ENCODE measurements at regions not wholly inside any gene's neighbourhood (a gene's known extent, or its start where the extent isn't known, plus 50 kb on each side); places are given as distances from the start of the nearest gene placed in this dataset.

DNA sequence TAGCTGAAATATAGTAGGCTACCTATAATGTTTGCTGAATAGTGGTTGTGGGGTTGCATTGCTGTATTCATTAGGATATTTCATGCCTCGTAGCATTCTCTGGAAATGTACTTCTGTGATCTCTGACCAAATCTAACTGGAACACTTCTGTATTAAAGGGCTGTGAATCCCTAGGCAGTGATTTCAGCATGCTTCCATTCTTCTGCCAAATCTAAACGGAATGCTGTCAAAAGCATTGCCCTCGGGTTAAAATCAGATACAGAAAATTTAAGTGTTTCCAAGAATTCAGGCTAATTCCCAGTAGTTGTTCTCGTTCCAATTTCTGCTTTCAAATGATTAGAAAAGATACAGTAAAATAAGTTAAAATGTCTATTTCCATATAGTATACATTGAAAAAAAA is 1847.5 kb upstream of the IGFBP7 start:
- H3K27ac Mint-ChIP-seq: no peak overlapping the region
- H3K27me3 Mint-ChIP-seq: no peaks in the 10 kb centered on the region
- TF ChIP-seq, protein P1, sequence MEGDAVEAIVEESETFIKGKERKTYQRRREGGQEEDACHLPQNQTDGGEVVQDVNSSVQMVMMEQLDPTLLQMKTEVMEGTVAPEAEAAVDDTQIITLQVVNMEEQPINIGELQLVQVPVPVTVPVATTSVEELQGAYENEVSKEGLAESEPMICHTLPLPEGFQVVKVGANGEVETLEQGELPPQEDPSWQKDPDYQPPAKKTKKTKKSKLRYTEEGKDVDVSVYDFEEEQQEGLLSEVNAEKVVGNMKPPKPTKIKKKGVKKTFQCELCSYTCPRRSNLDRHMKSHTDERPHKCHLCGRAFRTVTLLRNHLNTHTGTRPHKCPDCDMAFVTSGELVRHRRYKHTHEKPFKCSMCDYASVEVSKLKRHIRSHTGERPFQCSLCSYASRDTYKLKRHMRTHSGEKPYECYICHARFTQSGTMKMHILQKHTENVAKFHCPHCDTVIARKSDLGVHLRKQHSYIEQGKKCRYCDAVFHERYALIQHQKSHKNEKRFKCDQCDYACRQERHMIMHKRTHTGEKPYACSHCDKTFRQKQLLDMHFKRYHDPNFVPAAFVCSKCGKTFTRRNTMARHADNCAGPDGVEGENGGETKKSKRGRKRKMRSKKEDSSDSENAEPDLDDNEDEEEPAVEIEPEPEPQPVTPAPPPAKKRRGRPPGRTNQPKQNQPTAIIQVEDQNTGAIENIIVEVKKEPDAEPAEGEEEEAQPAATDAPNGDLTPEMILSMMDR (IDR thresholded peaks at IDR 0.05): no peak
- ATAC-seq (ENCODE audit: low read depth): no peak
- no peak overlapping the region for H3K4me3 Mint-ChIP-seq
- no peak for DNase-seq
- no peaks in the 10 kb centered on the region for H3K36me3 Mint-ChIP-seq (ENCODE audit: low read depth)
- intact Hi-C loops (cut with micrococcal nuclease): no loop called here
- POLR2A ChIA-PET: no interaction called here
- no peaks in the 10 kb centered on the region for H3K4me1 Mint-ChIP-seq
- H3K9me3 Mint-ChIP-seq: no peaks in the 10 kb centered on the region
- CTCF ChIA-PET: no interaction called here

DNA sequence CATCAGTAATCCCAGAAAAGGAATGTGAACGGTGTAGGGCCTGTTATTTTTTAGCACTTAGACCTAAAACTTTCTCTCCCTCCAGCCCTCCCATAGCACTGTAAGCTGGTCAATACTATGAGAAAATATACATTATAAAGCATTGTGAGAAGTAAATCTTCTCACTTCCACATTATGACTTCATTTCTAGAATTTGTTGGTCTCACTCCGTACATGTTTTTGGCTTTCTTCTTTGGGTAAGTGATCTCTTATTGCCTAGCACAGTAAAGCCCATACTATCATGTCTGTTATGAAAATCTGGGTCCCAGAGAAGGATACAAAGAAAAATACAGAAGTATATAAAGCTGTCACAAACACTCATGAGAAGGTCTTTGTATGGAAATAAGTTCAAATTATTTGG is 1851.1 kb upstream of the IGFBP7 start:
- CTCF ChIA-PET: no interaction called here
- intact Hi-C loops (cut with micrococcal nuclease): no loop called here
- Mint-ChIP-seq H3K27ac (no peak overlapping the region), H3K27me3 (no peaks in the 10 kb centered on the region), H3K4me3 (no peak overlapping the region), H3K4me1 (no peaks in the 10 kb centered on the region), H3K9me3 (peaks cover 2% of the 10 kb centered on the region), H3K36me3 (ENCODE audit: low read depth) (no peaks in the 10 kb centered on the region)
- ATAC-seq (ENCODE audit: low read depth) (no peak), DNase-seq (no peak)
- POLR2A ChIA-PET: no interaction called here
- TF ChIP-seq, protein P1 (IDR thresholded peaks at IDR 0.05): no peak

DNA sequence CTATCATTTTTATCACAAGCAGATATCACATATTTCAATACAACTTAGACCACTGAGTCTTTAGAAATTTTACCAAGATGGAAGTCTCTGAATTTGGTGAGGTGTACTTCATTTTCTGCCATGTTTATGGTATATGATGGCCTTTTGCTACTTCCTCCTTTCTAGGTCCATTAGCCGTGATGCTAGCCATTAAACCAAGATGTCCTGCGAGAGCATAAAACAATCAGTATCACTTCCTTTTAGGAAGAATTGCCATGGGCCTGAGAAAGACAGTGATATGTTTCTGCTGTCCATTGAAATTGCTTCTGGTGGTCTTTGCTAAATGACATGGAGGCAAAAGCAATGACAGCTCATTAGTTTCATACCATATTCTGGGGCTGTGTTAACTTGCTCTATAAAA is 1851.7 kb upstream of the IGFBP7 start:
- Mint-ChIP-seq H3K27me3 (no peaks in the 10 kb centered on the region), H3K36me3 (ENCODE audit: low read depth) (no peaks in the 10 kb centered on the region), H3K27ac (no peak overlapping the region), H3K9me3 (peaks cover 2% of the 10 kb centered on the region), H3K4me1 (no peaks in the 10 kb centered on the region), H3K4me3 (no peak overlapping the region)
- ATAC-seq (ENCODE audit: low read depth) (no peak), DNase-seq (no peak)
- ChIA-PET POLR2A (no interaction called here), CTCF (no interaction called here)
- TF ChIP-seq, protein P1 (IDR thresholded peaks at IDR 0.05): no peak
- intact Hi-C loops (cut with micrococcal nuclease): no loop called here

DNA sequence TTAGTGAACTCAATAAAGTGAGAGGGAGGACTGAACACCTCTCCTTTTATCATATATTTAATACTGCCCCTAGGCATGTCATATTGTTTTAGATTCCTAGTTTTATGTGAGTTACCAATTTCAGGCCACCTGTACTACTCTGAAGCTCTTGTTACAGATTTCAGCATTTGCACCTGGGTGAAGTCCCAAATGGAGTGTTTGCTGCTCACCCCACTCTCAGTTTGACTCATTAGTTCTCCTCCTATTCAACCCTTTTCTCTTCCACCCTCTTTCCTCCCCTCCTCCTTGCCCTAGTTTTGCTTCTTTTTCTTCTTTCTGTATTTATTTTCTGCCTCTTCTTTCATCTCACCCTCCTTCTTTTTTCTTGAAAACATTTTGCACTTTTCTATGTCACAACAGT is 1852.2 kb upstream of the IGFBP7 start:
- H3K9me3 Mint-ChIP-seq: peaks cover 2% of the 10 kb centered on the region
- TF ChIP-seq, protein P1 (IDR thresholded peaks at IDR 0.05): no peak
- DNase-seq: no peak

DNA sequence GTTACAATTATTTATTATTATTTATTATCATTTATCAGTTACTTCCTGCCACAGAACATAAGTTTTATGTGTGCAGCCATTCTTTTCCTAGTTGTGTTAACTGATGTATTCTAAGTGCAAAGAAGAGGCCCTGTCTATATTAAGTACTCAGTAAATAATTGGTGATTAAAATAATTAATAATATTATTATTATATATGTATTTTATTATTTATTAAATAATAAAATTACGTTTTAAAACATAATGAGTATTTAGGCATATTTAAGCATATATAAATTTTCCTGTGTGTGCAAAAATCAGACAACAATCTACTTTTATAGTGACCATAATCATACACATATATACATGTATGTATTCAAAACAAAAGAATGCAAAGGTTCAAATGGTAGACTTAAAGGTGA is 1871.6 kb upstream of the IGFBP7 start:
- ChIA-PET POLR2A (no interaction called here), CTCF (no interaction called here)
- H3K4me3 Mint-ChIP-seq: no peak overlapping the region
- H3K36me3 Mint-ChIP-seq (ENCODE audit: low read depth): no peaks in the 10 kb centered on the region
- DNase-seq: no peak
- ATAC-seq (ENCODE audit: low read depth): no peak
- TF ChIP-seq, protein P1 (IDR thresholded peaks at IDR 0.05): no peak
- peaks cover 2% of the 10 kb centered on the region for H3K9me3 Mint-ChIP-seq
- no peak overlapping the region for H3K27ac Mint-ChIP-seq
- H3K27me3 Mint-ChIP-seq: no peaks in the 10 kb centered on the region
- H3K4me1 Mint-ChIP-seq: no peaks in the 10 kb centered on the region
- intact Hi-C loops (cut with micrococcal nuclease): no loop called here

More for the DNA sequence above, 1852.2 kb upstream of the IGFBP7 start:
- no peak for ATAC-seq (ENCODE audit: low read depth)
- H3K4me1 Mint-ChIP-seq: no peaks in the 10 kb centered on the region
- no peaks in the 10 kb centered on the region for H3K27me3 Mint-ChIP-seq
- H3K27ac Mint-ChIP-seq: no peak overlapping the region
- POLR2A ChIA-PET: no interaction called here
- H3K4me3 Mint-ChIP-seq: no peak overlapping the region
- intact Hi-C loops (cut with micrococcal nuclease): no loop called here
- no peaks in the 10 kb centered on the region for H3K36me3 Mint-ChIP-seq (ENCODE audit: low read depth)
- CTCF ChIA-PET: no interaction called here
